ENCODE measurements at regions not wholly inside any gene's neighbourhood (a gene's known extent, or its start where the extent isn't known, plus 50 kb on each side); places are given as distances from the start of the nearest gene placed in this dataset.

DNA sequence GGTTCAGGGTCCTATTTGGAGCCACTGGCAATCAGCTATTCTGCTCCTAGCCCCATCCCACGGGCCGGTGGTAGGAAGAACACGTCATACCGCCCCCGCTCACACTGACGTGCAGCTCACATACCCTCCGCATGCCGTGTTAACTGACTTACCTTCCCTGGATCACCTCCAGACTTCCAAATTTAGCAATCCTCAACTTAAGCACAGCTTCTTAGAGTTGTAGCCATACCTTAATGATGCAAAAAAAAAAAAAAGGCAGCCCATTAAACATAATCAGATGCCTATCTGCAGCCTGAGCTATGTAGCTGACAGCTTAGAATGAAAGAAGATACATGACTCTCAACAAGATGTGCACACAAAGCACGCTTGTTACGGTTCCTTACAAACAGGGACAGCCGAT is 93.0 kb downstream of the IRX2 start:
- peak; percentile 77 for DNase-seq (ENCODE audit: low read depth)

DNA sequence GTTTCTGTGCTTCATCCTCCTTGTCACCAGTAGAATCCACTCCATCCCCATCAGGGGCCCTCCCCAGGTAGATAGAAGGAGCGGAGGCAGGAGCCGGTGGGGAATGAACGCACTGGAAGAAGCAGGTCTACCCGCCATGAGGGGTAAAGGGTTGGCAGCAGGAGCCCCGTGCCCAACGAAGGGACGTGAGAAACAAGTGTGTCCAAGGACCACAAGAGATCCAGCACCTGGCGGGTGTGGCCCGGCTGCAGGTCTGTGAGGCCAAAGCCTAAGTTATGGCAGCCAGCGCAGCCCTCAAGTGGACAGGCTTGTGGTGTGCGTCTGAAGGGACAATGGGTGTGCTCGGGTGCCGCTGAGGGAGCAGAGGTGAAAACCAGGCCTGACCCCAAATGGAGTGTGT is 94.3 kb downstream of the IRX2 start:
- DNase-seq (ENCODE audit: low read depth) = no peak

- DNase-seq (ENCODE audit: low read depth) = peak; percentile 89
These were observed 95.3 kb downstream of the IRX2 start for GRCh38 chr5:2656206-2656605.

- no peak for DNase-seq (ENCODE audit: low read depth)
These were observed 97.5 kb downstream of the IRX2 start for GRCh38 chr5:2653991-2654390.

DNA sequence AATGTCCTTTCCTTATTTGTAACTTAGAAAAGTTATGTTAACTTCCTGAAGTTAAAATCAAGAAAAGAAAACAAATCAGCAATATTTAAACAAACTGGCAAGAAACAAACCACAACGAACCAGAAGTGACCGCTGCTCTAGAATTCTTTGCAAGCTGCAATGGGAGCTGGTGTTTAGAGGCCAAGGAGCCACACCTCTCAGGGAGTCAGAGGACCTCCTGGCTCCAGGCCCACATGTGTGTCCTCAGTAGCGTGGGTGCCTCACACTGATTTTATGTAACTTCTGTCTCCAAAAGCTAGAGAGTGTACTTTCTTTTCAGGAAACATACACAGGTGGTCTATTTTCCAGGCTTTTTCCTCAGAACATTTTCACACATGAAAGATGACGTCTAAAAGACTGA is 100.4 kb downstream of the IRX2 start:
- DNase-seq (ENCODE audit: low read depth) = no peak

DNA sequence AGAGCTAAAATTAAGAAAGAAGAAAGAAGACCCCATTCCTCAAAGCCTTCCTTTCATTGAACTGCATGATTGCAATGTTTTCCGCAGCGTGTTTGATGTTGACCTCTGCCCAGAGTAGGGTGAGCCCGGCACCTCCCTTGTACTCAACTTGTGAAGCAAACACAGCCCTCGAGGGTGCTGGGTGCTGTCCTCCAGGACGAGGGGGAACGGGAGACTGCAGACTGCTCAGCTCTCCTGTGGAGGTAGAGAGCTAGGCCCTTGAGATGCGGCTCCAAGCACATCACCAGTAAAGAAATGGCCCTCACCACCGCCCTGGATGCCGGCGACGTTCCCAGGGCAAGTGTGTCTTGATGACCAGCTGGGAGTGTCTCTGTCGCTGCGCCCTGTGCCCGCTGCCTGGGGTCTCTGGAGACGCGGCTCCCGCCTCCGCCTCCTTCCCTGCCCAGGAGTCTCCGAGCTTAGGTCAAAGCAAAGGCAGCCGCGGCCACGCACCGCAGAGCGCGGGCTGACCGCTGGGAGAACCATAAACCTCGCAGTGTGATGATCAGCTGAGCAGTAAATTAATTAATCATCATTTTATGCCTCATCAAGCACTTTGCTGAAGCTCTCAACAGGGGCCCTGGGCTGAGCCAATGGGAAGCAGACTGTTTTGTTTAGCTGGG is 108.7 kb downstream of the IRX2 start:
- no peak for DNase-seq (ENCODE audit: low read depth)

DNA sequence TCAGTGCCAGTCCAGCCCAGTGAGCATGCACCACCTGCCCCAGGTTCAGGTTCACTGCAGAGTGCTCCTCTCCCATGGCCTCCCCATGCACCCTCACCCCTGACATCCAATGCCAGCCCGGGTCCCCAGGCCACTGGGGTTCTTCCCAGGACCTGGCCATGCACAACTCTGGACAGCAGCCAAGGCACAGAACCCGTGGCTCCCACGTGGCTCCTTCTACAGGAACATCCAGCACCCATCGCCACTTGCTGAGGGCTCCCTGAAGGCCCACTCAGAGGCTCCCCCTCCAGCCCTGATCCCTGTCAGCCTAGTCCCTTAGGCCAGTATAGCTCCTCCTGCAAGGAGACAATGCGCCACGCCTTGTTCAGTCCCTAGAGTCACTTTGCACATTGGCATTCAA is 110.8 kb downstream of the IRX2 start:
- no peak for DNase-seq (ENCODE audit: low read depth)

DNA sequence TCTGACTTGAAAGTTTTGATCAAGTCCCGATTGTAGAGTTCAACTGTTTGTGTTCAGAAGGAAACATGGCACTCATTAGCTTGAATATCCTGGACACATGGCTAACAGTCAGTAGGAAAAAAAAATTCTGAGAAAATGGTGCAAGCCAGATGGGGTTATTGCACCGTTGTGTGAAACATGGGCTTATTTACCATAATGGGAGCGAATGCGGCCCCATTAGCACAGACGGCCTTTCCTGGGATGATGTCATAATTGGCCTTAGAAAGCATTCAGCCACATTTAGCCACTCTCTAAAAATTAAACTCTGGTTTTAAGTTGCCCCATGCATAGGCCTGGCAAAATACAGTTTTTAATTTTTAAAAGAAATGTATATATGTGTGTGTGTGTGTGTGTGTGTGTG is 112.1 kb downstream of the IRX2 start:
- no peak for DNase-seq (ENCODE audit: low read depth)

- no peak for DNase-seq (ENCODE audit: low read depth)
These were observed 116.9 kb downstream of the IRX2 start for GRCh38 chr5:2634399-2635176.

- DNase-seq (ENCODE audit: low read depth) = peak; percentile 43
These were observed 117.5 kb downstream of the IRX2 start for GRCh38 chr5:2633992-2634391.

DNA sequence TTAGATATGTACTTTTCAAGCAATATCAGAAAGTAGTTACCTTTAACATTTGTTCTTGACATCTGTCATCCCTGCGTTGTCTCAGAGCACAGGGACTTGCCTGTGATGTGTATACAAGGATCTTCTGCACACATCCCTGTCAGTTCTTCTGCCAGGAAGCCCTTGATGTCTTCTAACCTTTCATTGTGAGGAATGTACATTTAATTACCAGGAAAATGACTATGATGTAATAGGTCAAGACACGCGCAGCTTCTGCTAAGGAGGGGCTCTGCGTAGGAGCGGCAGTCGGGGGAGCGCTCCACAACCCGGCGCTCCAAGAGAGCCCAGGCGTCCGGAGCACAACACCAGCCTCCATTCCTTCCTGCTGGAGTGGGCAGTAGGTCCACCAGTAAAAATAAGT is 119.7 kb downstream of the IRX2 start:
- DNase-seq (ENCODE audit: low read depth) = no peak

GRCh38 chr5:2629045-2629444 is 122.4 kb downstream of the IRX2 start:
- no peak for DNase-seq (ENCODE audit: low read depth)

- DNase-seq (ENCODE audit: low read depth) = no peak
These were observed 123.6 kb downstream of the IRX2 start for GRCh38 chr5:2627867-2628266.

DNA sequence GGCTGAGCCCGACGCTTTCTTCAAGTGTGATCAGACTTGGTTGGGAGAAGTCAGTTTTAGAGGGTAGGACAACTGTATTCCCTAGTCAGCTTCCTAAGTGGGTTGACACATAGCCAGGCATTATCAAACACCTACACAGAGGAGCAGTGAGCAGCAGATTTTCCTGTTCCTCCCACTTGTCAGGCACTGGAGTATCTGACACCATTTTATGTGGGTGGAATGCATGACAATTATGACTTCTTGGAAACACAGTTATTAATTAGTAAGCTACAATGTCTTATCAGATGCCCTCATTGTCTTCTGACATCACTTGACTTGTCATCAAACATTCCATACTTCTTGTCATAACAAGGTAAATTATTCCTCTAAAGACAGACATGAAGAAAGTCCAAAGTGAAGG is 124.9 kb downstream of the IRX2 start:
- DNase-seq (ENCODE audit: low read depth) = no peak

DNA sequence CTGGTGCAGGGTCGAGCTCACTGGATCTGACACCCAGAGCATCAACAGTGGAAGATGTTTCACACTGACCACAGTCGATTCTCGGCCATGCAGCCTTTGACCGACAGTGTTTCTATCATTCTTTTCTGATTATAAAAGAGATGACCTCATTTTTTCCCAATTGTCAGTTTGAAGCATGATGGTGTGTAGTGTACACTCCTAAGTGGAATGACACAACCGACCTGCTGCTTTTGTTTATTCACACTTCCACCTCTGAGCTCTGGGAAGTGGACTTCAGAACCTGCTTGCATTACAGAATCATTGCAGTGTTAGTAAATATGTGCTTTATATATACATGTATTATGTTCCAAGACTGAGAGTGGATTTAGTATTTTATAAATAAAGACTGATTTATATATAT is 128.6 kb downstream of the IRX2 start:
- DNase-seq (ENCODE audit: low read depth) = no peak

DNA sequence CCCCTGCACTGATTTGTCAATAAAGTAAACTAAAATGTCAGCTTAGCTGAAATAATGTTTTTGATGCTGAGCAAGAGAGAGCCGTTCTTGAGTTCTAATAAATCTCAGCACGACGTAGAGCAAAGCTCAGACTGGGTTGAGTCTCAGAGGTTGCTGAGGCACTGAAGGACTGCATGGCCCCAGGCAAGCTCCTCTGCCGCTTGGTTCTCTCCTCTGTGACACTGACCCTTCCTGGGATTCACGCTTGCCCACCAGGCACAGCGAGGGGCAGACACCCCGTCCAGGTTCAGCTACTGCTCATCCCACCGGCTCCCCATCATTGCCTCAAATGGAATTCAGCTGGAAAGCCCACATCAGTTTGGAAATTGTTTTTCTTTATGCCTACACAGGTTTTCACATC is 129.8 kb downstream of the IRX2 start:
- no peak for DNase-seq (ENCODE audit: low read depth)

- DNase-seq (ENCODE audit: low read depth) = no peak
These were observed 132.3 kb downstream of the IRX2 start for GRCh38 chr5:2619216-2619615.

DNA sequence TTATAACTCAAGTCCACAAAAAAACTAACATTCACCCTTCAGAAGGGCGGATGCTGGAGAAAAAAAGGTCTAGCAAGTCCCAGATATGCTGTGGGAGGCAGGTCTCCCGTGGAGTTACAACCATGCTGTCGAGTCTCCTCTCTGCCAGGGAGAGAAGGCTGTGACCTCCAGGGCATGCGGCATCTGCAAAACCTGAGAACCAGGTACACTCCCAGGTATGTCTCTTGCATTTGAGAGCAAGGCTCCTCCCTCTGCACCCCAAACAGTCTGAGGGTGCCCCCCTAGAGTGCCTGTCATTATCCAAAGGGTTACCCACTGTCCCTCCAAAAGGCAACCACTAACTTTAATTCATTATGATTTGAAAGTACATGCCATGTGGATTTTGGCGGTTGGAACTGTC is 134.0 kb downstream of the IRX2 start:
- no peak for DNase-seq (ENCODE audit: low read depth)

DNA sequence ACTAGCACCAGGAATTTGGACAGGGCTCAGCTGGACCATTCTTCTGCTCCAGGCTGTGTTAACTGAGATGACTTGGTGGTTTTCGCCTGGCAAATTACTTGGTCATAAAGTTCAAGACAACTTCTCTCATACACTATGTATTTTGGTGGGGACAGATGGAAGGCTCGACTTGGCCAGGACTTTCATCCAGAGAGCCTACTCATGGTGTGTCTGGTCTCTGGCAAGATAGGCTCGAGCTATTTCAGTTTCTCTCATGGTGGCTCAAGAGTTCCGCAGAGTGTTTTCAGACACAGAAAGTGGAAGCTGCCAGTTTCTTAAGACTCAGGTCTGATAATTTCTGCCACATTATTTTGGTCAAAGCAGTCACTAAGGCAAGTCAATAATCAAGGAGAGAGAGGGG is 135.6 kb downstream of the IRX2 start:
- no peak for DNase-seq (ENCODE audit: low read depth)

DNA sequence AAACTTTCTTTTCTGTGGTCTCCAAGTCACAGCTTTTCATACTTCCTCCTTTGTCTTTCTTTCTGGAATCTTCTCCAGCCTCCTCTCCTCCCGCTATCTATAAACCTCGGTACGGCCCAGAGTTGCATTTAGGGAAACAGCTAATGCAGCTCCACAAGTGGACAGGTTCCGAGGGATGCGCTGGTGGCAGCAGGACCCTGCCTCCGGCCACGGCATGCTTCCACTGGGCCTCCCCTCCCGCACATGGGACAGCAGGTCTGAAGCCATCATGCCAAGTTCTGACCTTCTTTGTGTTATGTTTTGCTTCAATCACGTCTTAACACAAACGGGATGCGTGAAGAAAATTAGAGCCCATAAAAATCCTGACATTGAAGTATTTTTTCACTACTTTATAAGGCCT is 136.9 kb downstream of the IRX2 start:
- DNase-seq (ENCODE audit: low read depth) = no peak

DNA sequence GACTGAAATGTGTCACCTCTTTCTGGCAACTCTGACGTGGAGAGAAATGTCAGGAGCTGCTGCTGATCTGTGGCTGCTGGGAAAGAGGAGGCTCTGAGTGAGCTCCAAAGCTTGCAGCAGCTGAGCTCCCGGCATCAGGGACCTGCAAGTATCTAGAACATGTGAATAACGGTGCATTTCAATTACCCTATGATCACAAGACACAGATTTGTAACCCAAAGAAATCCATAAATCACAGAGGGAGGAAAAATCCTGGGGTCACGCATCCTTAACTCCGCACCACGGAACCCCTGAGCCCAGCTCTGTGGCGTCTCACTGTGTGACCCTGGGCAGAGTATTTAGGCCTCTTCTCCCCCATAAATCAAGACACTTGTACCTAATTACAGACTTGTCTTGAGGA is 139.8 kb downstream of the IRX2 start:
- no peak for DNase-seq (ENCODE audit: low read depth)

DNA sequence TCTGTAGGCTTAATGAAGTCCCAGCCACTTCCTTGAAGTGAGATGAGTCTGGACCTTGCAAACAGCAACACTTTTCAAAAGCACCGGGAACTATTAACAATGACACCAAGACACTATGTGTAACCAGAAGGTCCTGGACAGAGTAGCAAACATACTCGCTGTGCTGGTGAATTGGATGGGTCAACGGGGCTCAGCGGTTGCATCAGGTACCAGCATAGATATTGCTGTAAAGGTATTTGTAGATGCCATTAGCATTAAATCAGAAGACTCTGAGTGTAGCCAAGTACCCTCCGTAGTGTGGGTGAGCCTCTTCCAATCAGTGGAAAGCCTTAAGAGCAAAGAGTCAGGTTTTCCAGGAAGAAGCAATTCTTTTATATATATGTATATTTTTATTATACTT is 140.5 kb downstream of the IRX2 start:
- DNase-seq (ENCODE audit: low read depth) = no peak

- DNase-seq (ENCODE audit: low read depth) = no peak
These were observed 143.1 kb downstream of the IRX2 start for GRCh38 chr5:2608391-2608790.

DNA sequence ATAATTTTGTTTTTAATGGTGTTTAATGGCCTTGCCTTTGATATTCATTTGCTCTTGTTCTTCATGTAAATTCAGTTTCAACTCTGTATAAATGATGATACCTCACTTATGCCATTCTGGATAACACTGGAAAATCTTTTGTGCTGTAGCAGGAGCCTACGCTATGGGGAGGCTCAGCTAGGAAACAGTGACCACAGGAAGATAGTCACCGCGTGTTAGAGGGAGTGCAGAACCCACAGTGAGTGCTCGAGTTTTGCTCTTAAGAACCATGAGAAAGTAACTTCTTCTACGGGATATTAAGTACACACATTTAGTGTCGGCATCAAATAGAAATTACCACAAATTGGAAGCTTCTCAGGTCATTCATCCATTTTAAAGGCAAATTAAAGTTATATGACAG is 143.9 kb downstream of the IRX2 start:
- DNase-seq (ENCODE audit: low read depth) = no peak
